HG03280 (cell line): ENCODE measurements at regions not wholly inside any gene's neighbourhood (a gene's known extent, or its start where the extent isn't known, plus 50 kb on each side); places are given as distances from the start of the nearest gene placed in this dataset.
"Not testable (repeated sequence)": the region's sequence is repeated elsewhere in the genome, so short reads cannot be mapped to it uniquely, and the experiment has no call there.

Experiments used
- ATAC-seq: cut with Tn5 transposase; IDR thresholded peaks from one replicate; pipeline ENCODE4 v1.9.1; 2021; ENCODE audit warnings: mild to moderate bottlenecking, moderate library complexity; ENCODE audit not compliant: unreplicated experiment

DNA sequence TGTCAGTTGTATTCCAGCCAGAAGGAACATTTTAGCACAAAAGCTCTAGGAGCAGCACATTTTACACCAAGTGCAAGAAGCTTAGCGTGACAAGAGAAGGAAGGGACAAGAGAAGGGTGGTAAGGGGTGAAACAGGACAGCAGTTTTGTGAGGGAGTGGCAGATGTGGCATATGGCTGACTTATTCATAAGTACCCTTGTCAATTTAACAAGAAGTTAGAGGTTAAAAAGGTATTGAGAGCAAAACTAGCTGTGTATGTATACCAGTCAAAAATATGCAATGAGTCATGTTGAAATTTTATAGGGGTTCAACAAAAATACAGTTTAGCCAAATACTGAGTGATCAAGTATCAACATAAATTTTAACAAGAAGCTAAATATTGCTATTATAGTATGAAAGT lies 561.5 kb upstream of the POT1 start:
- ATAC-seq, result no peak

DNA sequence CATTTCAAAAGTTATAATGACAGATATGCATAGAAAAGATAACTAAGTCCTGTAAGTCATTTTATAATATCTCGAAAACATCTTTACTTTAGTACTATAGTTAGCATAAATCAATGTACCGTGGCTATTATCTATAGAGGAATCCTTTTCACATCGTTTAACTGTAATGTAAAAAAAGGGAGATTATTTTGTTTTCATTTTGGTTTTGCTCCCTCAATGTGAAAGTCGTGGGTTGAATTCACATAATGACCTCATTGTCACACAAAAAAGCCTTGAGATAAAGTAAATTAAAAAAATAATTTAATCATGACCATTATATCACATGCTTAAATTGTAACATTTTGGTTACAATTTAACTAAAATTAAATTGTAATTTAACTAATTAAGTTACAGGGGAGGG lies 560.5 kb upstream of the POT1 start:
- ATAC-seq, result no peak

DNA sequence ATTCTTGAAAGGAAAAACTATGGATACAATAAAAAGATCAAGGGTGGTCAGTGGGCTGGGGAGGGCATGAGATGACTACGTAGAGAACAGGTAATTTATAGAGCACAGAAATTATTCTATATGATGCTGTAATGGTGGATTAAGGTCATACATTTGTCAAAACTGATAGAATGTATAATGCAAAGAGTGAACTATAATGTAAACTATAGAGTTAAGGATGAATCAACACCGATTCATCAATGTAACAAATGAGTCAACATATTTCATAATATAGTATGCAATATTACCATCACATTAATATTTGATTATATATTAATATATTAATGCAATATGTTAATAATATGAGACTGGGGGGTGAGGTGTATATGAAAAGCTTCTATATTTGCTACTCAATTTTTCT lies 555.6 kb upstream of the POT1 start:
- no peak for ATAC-seq

DNA sequence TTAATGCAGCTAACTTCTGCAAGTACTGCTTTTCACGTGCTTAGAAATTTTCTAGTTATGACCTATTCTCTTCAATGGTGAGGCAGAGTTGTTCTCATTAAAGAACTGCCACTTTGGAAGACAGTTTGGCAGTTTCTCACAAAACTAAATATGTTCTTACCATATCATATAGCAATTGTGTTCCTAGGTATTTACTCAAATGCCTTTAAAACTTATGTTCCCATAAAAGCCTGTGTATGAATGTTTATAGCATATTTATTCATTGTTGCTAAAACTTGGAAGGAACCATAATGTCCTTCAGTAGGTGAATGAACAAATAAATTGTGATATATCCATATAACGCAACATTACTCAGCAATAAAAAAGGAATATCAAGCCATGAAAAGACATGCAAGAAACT lies 555.1 kb upstream of the POT1 start:
- ATAC-seq, result no peak

DNA sequence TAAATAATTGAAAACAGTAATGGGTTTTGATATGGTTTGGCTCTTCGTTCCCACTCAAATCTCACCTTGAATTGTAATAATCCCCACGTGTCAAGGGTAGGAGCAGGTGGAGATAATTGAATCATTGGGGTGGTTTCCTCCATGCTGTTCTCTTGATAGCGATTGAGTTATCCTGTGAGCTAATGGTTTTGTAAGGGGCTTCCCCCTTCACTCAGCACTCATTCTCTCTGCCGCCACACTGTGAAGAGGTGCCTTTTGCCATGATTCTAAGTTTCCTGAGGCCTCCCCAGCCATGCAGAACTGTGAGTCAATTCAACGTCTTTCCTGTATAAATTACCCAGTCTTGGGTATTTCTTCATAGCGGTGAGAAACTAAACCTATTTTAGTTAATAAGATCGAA lies 551.7 kb upstream of the POT1 start:
- ATAC-seq, result no peak

DNA sequence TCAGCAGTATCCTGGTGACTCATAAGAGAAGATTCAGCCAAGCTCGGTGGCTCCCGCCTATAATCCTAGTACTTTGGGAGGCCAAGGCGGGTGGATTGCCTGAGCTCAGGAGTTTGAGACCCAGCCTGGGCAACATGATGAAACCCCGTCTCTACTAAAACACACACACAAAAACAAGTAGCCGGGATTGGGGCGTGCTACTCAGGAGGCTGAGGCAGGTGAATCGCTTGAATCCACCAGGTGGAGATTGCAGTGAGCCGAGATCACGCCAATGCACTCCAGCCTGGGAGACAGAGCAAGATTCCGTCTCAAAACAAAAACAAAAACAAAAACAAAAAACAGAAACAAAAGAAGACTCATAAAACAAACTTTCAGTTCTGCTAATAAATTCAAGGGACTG lies 551.1 kb upstream of the POT1 start:
- ATAC-seq, result no peak

DNA sequence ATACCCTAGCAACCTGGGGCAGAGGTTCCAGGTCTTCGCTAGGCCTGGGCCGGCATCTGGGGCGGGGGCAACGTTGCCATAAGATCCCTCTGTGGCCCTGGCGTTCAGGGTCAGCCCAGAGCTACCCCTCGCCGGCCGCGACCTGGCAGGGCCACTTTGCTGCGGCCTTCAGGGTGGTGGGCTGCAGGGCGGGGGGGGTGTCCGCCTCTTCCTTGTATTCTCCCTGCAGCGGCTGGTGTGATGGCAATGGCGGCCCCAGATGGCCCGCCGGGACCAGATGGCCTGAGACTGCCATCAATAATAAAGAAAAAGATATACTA lies 539.2 kb upstream of the POT1 start:
- no peak for ATAC-seq

DNA sequence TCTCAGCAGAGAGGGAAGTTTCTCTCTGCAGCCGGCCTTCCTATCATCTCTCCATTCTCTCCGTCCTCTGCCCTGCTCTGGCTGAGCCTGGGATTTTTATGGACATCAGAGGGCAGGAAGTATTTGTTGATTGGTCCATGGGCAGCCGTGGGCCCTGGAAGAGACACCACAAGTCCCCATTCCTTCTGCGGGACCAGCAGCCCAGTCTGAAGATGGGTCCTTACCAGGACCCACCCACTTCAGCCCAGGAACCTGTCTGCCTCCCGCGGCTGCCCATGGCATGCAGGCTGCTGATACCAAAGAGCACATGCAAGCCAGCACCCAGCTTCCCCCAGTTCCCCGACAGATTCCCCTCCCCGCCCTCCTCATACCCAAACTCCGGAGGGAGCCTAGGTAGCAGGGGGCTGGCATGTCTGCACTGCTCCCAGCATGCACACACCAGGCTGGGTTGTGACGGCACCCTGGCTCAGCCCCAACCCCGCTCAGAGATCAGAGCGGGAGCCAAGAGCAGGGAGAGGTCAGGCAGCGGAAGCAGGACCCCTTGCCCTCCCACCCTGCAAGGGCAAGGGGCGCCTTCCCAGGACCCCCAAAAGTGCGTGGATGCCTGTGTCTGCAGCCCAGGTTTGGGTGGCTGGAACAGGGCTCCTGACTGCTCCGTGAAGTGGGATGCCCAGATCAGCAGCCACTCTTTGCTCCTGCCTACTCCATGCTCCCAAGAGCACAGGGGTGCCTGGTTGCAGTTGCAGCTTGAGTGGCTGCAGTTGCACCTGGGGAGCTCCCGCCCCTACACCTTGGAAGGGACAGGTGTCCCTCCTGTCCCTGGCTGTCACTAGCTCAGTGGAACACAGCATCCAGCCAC lies 538.6 kb upstream of the POT1 start:
- ATAC-seq, result no peak

DNA sequence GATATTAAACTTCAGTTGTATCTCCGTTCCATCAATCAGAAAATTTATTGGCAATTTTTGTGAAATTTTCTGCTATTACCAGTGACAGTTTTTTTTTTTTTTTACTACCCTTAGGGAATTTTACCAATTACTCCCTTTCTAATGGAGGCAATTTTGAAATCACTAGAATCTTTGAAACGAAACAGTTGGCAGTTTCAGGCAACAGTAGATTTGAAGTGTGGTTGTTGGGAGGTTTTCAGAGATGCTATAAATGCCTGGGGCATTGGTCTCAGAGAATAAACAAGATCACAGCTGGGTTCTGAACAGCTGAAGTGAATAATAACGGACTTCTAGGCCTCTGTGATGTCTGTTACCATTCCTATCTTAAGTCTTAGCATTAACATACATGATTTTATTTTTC lies 535.9 kb upstream of the POT1 start:
- ATAC-seq, result no peak

DNA sequence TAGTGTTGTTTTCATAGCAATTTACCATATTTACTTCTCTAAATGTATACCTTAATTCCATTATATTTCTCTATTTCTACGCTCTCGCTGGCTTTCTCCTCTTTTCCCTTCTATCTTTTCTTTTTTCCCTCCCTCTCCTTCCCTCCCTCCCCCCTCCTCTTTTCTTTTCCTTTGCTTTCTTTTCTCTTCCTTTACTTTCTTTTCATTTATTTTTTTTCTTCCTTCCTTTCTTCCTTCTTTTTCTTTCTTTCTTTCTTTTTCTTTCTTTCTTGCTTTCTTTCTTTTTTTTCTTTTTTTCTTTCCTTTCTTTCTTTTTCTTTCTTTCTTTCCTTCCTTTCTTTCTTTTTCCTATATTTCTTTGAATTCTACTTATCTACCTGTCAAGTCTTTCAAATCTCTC lies 533.0 kb upstream of the POT1 start:
- ATAC-seq, result no peak

DNA sequence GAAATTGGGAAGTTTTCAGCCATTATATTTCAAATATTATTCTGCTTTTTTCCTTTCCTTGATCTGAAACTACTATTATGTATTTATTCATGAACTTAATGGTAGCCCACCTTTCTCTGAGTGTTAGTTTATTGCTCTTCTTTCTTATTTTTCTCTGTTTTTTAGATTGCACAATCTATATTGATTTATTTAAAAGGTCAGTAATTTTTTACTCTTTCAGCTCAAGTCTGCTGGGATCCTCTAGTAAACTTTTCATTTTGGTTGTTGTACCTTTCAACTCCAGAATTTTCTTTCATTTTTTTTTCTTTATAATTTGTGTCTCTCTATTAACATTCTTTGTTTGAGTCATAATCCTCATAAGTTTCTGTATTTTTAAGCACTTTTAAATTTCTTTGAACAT lies 529.4 kb upstream of the POT1 start:
- no peak for ATAC-seq

DNA sequence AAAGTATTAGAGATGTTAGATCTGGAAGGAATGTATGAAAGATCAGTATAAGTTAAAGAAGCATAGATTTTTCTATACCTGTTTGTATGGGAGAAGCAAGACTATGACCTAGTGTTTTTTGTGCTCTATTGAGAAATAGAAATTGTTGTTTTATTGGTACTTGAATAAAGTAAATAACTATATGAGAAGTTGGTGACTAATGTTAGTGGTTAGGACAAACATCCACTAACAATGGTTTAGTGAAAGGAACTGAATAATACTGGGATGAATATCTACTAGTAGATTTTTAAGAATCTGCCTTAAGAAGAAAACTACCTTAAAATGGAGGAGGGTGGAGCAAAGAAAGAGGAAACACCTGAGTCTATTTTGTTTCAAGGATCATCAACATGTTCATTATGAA lies 521.1 kb upstream of the POT1 start:
- ATAC-seq, result no peak

DNA sequence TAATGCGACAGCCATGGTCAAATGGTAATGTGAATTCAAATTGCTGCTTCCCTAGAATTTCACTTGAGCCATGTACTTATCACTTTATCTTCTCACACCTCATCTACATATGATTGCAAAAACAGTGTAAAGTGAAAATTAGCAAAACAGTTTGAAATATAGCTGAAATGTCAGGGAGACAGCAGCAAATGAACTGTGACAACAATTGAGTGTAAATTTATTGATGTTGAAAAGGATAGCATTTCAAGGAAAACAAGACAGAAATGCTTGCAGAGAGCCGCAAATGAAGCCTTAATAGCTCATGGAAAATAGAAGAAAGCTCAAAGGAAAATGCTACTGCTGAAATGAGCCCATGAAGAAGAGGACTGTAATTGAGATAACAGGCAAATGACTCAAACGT lies 516.2 kb upstream of the POT1 start:
- no peak for ATAC-seq

DNA sequence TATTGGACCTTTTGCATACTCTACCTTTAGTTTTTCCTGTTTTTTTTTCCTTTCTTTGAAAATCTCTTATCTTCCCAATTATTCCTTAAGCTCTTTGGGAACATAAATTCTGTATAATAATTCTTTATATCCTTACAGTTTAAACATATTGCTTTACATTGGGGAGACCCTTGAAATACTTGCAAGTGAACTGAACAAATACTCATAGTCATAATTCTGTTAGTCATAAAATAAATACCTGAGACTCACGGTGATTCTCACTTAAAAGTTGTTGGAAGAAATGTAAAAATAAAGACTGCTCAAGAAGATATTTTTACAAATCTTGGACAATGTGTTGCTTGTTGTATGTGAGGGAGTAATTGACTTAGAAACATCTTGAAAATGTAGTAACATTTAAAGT lies 515.2 kb upstream of the POT1 start:
- ATAC-seq, result no peak

DNA sequence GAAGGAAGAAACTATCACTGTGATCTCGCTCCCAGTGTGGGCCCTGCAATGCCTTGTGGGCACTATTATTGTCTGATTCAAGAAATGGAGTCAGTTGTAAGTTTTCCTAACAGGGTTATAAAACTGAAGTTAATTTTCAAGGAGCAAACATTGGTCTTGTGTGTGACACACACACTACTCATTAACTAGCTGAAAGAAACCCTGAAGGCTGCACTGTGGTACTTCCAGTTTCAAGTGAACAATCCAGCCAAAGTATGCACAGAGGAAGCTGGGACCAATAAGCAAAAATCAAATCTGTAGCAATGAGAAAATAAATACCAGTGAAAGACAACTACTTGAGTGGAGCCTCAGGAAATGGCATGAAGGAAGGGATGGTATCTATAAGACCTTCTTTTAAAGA lies 506.6 kb upstream of the POT1 start:
- ATAC-seq, result no peak

DNA sequence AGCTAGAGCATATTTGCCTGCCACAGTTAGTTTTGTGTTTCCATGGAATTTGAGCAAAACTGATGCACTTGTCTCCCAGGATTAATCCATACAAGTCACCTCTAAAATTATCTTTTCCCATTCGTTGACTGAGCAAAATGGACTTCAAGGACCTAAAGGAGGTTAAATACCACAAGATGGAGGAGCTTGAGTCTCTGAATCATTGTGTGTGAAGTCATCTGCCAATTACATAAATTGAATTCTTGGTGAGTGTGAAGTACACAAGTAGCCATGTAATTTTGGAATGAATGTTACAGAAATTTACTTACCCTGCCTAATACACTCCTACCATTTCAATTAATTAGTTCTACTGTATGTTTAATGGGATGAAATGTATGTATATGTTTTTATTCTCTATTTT lies 501.7 kb upstream of the POT1 start:
- no peak for ATAC-seq

DNA sequence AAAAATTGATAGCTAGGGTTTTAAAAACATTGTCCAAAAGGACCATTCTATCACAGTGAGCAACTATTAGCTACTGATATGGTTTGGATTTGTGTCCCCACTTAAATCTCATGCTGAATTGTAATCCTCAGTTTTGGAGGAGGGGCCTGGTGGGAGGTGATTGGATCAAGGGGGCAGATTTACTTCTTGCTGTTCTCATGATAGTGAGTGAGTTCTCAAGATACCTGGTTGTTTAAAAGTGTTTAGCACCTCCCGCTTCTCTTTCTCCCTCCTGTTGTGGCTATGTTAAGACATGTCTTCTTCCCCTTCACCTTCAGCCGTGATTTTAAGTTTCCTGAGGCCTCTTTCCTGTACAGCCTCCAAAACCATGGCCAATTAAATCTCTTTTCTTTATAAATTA lies 500.4 kb upstream of the POT1 start:
- no peak for ATAC-seq

DNA sequence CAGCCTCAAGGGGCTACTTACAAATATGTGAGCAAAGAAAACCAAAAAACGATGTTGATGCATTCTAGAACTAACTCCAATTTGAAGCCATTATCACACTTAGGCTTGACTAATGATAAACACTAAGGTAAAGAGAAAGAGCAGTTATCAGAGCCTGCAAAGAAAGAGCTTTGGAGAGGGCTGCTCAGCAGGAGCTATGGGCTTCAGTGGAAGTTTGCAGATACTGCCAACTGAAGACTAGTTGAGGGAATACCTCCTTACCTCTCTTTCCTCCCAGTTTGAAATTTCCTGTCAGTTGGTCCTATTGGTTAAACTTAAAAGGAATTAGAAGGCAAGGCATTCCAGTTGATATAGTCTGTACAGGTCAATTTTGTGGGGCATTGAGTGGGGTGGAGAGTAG lies 498.1 kb upstream of the POT1 start:
- ATAC-seq, result no peak

DNA sequence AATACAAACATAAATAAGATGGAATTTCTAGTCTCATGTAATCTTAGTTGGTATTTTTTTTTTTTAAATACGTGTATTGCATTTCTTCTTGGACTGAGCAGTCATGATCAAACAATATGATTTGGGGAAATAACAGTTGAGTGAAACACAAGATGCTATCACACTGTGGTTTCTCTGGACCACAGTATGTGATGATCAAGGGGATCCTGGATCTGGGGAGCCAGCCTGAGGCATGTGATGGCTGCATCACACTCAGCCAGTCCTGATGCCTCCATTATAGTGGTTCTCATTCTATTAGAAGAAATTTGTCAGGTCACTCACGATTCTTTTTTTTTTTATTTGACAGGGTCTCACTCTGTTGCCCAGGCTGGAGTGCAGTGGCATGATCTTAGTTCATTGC lies 495.9 kb upstream of the POT1 start:
- no peak for ATAC-seq

DNA sequence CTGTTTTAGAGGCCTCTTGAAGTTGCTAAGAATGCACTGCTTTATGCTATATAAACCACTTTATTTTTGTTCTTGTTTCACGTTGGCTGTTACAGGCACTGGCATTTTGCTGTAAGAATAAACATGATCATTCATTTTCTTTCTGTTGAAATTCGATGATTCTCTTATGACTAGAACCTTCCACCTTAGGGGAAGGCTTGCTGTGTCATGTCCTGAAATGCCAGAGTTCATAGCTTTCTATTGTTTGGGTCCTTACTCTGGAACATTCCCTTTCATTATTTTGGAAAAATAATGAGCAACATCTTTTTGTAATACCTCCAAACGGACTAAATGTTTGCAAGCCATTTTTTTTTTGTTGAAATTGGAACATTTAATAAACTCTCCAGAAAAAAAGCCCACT lies 495.1 kb upstream of the POT1 start:
- no peak for ATAC-seq

DNA sequence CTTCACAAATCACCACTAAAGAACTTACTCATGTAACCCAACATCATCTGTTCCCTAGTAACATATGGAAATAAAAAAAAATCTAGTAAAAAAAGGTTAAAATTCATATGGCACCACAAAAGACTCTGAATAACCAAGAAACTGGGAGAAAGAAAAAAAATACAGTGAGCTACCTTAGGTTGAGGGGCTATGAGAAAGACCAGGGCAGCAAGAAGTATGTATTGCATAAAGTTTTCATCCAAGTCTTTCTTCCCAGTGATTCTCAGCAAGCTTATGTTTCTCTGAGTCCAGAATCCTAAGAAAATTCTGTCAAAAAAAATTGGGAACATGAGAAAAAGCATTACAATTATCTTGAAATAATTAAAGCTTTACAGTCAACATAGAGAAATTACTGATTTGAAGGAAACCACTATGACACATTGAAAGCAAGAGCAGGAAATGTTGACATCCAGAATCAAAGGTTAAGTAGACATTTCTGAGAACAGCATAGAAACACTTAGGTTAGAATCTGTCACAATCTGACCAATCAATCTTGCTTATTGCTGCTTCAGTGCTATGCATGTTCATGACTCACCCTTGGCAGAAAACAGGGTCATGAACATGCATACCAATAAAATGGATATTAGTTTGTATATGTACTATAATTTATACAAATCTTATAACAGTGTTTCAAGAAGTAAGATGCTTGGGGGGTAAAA lies 494.0 kb upstream of the POT1 start:
- no peak for ATAC-seq

DNA sequence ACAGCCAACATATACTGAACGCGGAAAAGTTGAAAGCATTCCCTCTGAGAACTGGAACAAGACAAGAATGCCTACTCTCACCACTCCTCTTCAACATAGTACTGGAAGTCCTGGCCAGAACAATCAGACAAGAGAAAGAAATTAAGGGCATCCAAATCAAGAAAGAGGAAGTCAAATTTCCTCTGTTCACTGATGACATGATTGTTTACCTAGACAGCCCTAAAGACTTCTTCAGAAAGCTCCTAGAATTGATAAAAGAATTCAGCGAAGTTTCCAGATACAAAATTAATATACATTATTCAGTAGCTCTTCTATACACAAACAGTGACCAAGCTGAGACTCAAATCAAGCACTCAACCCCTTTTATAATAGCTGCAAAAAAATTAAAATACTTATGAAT lies 491.8 kb upstream of the POT1 start:
- ATAC-seq, result not testable (repeated sequence)
